ENCODE measurements at regions not wholly inside any gene's neighbourhood (a gene's known extent, or its start where the extent isn't known, plus 50 kb on each side); places are given as distances from the start of the nearest gene placed in this dataset.
"Not testable (repeated sequence)": the region's sequence is repeated elsewhere in the genome, so short reads cannot be mapped to it uniquely, and the experiment has no call there.

GRCh38 chr2:234565842-234566619 lies 69.2 kb upstream of the ARL4C start:
- no peak overlapping the region for H3K4me3 ChIP-seq (ENCODE audit: low read length)
- DNase-seq (ENCODE audit: low read depth, low spot score) = no peak

GRCh38 chr2:234565201-234565600 lies 68.3 kb upstream of the ARL4C start:
- H3K4me3 ChIP-seq (ENCODE audit: low read length) = no peak overlapping the region
- DNase-seq (ENCODE audit: low read depth, low spot score) = no peak

- DNase-seq (ENCODE audit: low read depth, low spot score) = no peak
- H3K4me3 ChIP-seq (ENCODE audit: low read length) = no peak overlapping the region
These were observed 67.8 kb upstream of the ARL4C start for GRCh38 chr2:234564699-234565098.

GRCh38 chr2:234559609-234560008 lies 62.7 kb upstream of the ARL4C start:
- no peak for DNase-seq (ENCODE audit: low read depth, low spot score)
- H3K4me3 ChIP-seq (ENCODE audit: low read length) = no peak overlapping the region

- DNase-seq (ENCODE audit: low read depth, low spot score) = no peak
- no peak overlapping the region for H3K4me3 ChIP-seq (ENCODE audit: low read length)
These were observed 61.8 kb upstream of the ARL4C start for GRCh38 chr2:234558642-234559041.

GRCh38 chr2:234556848-234557573 lies 60.1 kb upstream of the ARL4C start:
- no peak for DNase-seq (ENCODE audit: low read depth, low spot score)

GRCh38 chr2:234555616-234556249 lies 58.9 kb upstream of the ARL4C start:
- no peak overlapping the region for H3K4me3 ChIP-seq (ENCODE audit: low read length)
- peak; percentile 14 for DNase-seq (ENCODE audit: low read depth, low spot score)

More at GRCh38 chr2:234556848-234557573, 60.1 kb upstream of the ARL4C start:
- H3K4me3 ChIP-seq (ENCODE audit: low read length) = no peak overlapping the region

- no peak overlapping the region for H3K4me3 ChIP-seq (ENCODE audit: low read length)
- no peak for DNase-seq (ENCODE audit: low read depth, low spot score)
These were observed 58.3 kb upstream of the ARL4C start for GRCh38 chr2:234555161-234555560.

- H3K4me3 ChIP-seq (ENCODE audit: low read length); DNase-seq (ENCODE audit: low read depth, low spot score): not testable (repeated sequence)
These were observed 56.3 kb upstream of the ARL4C start for GRCh38 chr2:234553223-234553622.

- H3K4me3 ChIP-seq (ENCODE audit: low read length) = no peak overlapping the region
- DNase-seq (ENCODE audit: low read depth, low spot score) = peak; percentile 71
These were observed 53.7 kb upstream of the ARL4C start for GRCh38 chr2:234550511-234551107.

GRCh38 chr2:234550056-234550455 lies 53.2 kb upstream of the ARL4C start:
- no peak overlapping the region for H3K4me3 ChIP-seq (ENCODE audit: low read length)
- no peak for DNase-seq (ENCODE audit: low read depth, low spot score)

- no peak overlapping the region for H3K4me3 ChIP-seq (ENCODE audit: low read length)
- no peak for DNase-seq (ENCODE audit: low read depth, low spot score)
These were observed 52.0 kb upstream of the ARL4C start for GRCh38 chr2:234548695-234549420.

GRCh38 chr2:234546770-234547169 lies 49.9 kb upstream of the ARL4C start:
- no peak for DNase-seq (ENCODE audit: low read depth, low spot score)
- no peak overlapping the region for H3K4me3 ChIP-seq (ENCODE audit: low read length)

Data from Jurkat, Clone E6-1 (cell line).